HEK293 (cell line): ENCODE measurements at regions not wholly inside any gene's neighbourhood (a gene's known extent, or its start where the extent isn't known, plus 50 kb on each side); places are given as distances from the start of the nearest gene placed in this dataset.

Experiments used
- CTCF ChIA-PET: fragments of 350-600 bp; formaldehyde crosslinking; extraction: SDS; loops from one replicate; lab custom pipeline; 2021; ENCODE audit warnings: antibody characterized with exemption; lab: Yijun Ruan, JAX
- POLR2A ChIA-PET: fragments of 300-600 bp; formaldehyde crosslinking; extraction: SDS; loops from one replicate; lab custom pipeline; 2020; ENCODE audit warnings: antibody characterized with exemption, inconsistent platforms; lab: Yijun Ruan, JAX
- H3K27ac ChIP-seq: fragments of 200-500 bp; sonication (Bioruptor generic); 2 replicates; pipeline ENCODE4 v1.5.1; 2014; ENCODE audit warnings: low read depth, low read length, control low read depth, inconsistent platforms; ENCODE audit errors: extremely low read depth
- H3K36me3 ChIP-seq, 2 experiments: fragments of 200-500 bp in 1 of 2; sonication (Bioruptor generic) in 1 of 2; 1 replicate in 1 of 2; 2 replicates in 1 of 2; pipeline ENCODE4 v1.5.1; 2014 to 2017; ENCODE audit warnings: inconsistent platforms in 2 of 2, low read length in 2 of 2; ENCODE audit not compliant: control insufficient read depth in 2 of 2, insufficient read depth in 1 of 2
- H3K4me1 ChIP-seq: fragments of 200-500 bp; sonication (Bioruptor generic); 2 replicates; pipeline ENCODE4 v1.5.1; 2014; ENCODE audit warnings: mild to moderate bottlenecking, low read length, inconsistent platforms; ENCODE audit not compliant: control insufficient read depth, insufficient read depth
- H3K4me3 ChIP-seq: 2 replicates; pipeline ENCODE4 v1.5.1; 2011; ENCODE audit warnings: low read depth, mild to moderate bottlenecking, control low read depth, low read length, moderate library complexity
- H3K9me3 ChIP-seq: fragments of 200-500 bp; sonication (Bioruptor generic); 2 replicates; pipeline ENCODE4 v1.5.1; 2014; ENCODE audit warnings: low read depth, low read length, inconsistent platforms; ENCODE audit not compliant: control insufficient read depth, insufficient read depth
- BCL11A ChIP-seq: fragments of 450-650 bp; formaldehyde crosslinking; IDR thresholded peaks from 2 replicates; pipeline ENCODE4 v1.5.1; 2016; ENCODE audit warnings: low read depth, missing biosample characterization, missing genetic modification characterization
- KLF10 ChIP-seq: fragments of 450-650 bp; IDR thresholded peaks from 2 replicates; pipeline ENCODE4 v1.5.1; 2018; ENCODE audit warnings: missing biosample characterization, mild to moderate bottlenecking, missing genetic modification characterization
- PRDM6 ChIP-seq: fragments of 450-650 bp; formaldehyde crosslinking; IDR thresholded peaks from 2 replicates; pipeline ENCODE4 v1.5.1; 2017; ENCODE audit warnings: missing biosample characterization, missing genetic modification characterization
- REPIN1 ChIP-seq: fragments of 450-650 bp; formaldehyde crosslinking; IDR thresholded peaks from 2 replicates; pipeline ENCODE4 v1.5.1; 2017; ENCODE audit warnings: missing biosample characterization, missing genetic modification characterization, low read depth
- YY2 ChIP-seq: fragments of 450-650 bp; formaldehyde crosslinking; IDR thresholded peaks from 2 replicates; pipeline ENCODE4 v1.5.1; 2016; ENCODE audit warnings: missing biosample characterization, missing genetic modification characterization
- ZBTB1 ChIP-seq: fragments of 450-650 bp; formaldehyde crosslinking; IDR thresholded peaks from 2 replicates; pipeline ENCODE4 v1.5.1; 2016; ENCODE audit warnings: missing biosample characterization, missing genetic modification characterization
- ZBTB21 ChIP-seq: fragments of 450-650 bp; formaldehyde crosslinking; IDR thresholded peaks from 2 replicates; pipeline ENCODE4 v1.5.1; 2017; ENCODE audit warnings: missing biosample characterization, missing genetic modification characterization
- ZFP3 ChIP-seq: fragments of 450-650 bp; formaldehyde crosslinking; IDR thresholded peaks from 2 replicates; pipeline ENCODE4 v1.5.1; 2016; ENCODE audit warnings: low read depth, missing biosample characterization, missing genetic modification characterization
- ZFP41 ChIP-seq: fragments of 450-650 bp; formaldehyde crosslinking; IDR thresholded peaks from 2 replicates; pipeline ENCODE4 v1.5.1; 2016; ENCODE audit warnings: missing biosample characterization, missing genetic modification characterization, borderline replicate concordance
- ZNF146 ChIP-seq: fragments of 450-650 bp; formaldehyde crosslinking; IDR thresholded peaks from 2 replicates; pipeline ENCODE4 v1.5.1; 2016; ENCODE audit warnings: missing biosample characterization, missing genetic modification characterization
- ZNF155 ChIP-seq: fragments of 450-650 bp; formaldehyde crosslinking; IDR thresholded peaks from 2 replicates; pipeline ENCODE4 v1.5.1; 2016; ENCODE audit warnings: missing biosample characterization, missing genetic modification characterization
- ZNF24 ChIP-seq: fragments of 450-650 bp; formaldehyde crosslinking; IDR thresholded peaks from 2 replicates; pipeline ENCODE4 v1.5.1; 2016; ENCODE audit warnings: missing biosample characterization, missing genetic modification characterization
- ZNF341 ChIP-seq: fragments of 450-650 bp; formaldehyde crosslinking; IDR thresholded peaks from 2 replicates; pipeline ENCODE4; 2016; ENCODE audit warnings: low read depth, missing biosample characterization, missing genetic modification characterization
- ZNF350 ChIP-seq: fragments of 450-650 bp; formaldehyde crosslinking; IDR thresholded peaks from 2 replicates; pipeline ENCODE4 v1.5.0; 2017; ENCODE audit warnings: missing biosample characterization, mild to moderate bottlenecking, missing genetic modification characterization
- ZNF433 ChIP-seq: fragments of 450-650 bp; formaldehyde crosslinking; IDR thresholded peaks from 2 replicates; pipeline ENCODE4 v1.5.1; 2016; ENCODE audit warnings: missing biosample characterization, missing genetic modification characterization, low read depth
- ZNF529 ChIP-seq: fragments of 450-650 bp; formaldehyde crosslinking; IDR thresholded peaks from 2 replicates; pipeline ENCODE4 v1.5.1; 2017; ENCODE audit warnings: missing genetic modification characterization, missing biosample characterization; ENCODE audit not compliant: insufficient replicate concordance
- ZNF549 ChIP-seq: fragments of 450-650 bp; IDR thresholded peaks from 2 replicates; pipeline ENCODE4 v1.5.1; 2018; ENCODE audit warnings: missing biosample characterization, missing genetic modification characterization, mild to moderate bottlenecking, inconsistent platforms, moderate library complexity
- ZNF677 ChIP-seq: fragments of 450-650 bp; IDR thresholded peaks from 2 replicates; pipeline ENCODE4 v1.5.0; 2018; ENCODE audit warnings: missing biosample characterization, mild to moderate bottlenecking, missing genetic modification characterization, moderate library complexity
- ZNF704 ChIP-seq: fragments of 450-650 bp; formaldehyde crosslinking; IDR thresholded peaks from 2 replicates; pipeline ENCODE4 v1.5.1; 2016; ENCODE audit warnings: missing biosample characterization, missing genetic modification characterization
- ZNF707 ChIP-seq: fragments of 450-650 bp; formaldehyde crosslinking; IDR thresholded peaks from 2 replicates; pipeline ENCODE4 v1.5.1; 2016; ENCODE audit warnings: missing biosample characterization, missing genetic modification characterization
- ZNF791 ChIP-seq: fragments of 450-650 bp; formaldehyde crosslinking; IDR thresholded peaks from 2 replicates; pipeline ENCODE4 v1.5.1; 2016; ENCODE audit warnings: missing biosample characterization, missing genetic modification characterization
- ZSCAN5A ChIP-seq: fragments of 450-650 bp; formaldehyde crosslinking; IDR thresholded peaks from 2 replicates; pipeline ENCODE4 v1.5.1; 2016; ENCODE audit warnings: missing biosample characterization, missing genetic modification characterization
- TF ChIP-seq, protein P1 (sequence below): fragments of 450-650 bp; formaldehyde crosslinking; IDR thresholded peaks from 2 replicates; pipeline ENCODE4 v1.5.1; 2016; ENCODE audit warnings: missing biosample characterization, missing genetic modification characterization
- TF ChIP-seq, protein P2 (sequence below): fragments of 450-650 bp; formaldehyde crosslinking; optimal IDR thresholded peaks from 2 replicates; pipeline ENCODE3; 2016; ENCODE audit warnings: missing biosample characterization, mild to moderate bottlenecking, missing genetic modification characterization
- TF ChIP-seq, protein P3 (sequence below): fragments of 450-650 bp; formaldehyde crosslinking; IDR thresholded peaks from 2 replicates; pipeline ENCODE4 v1.5.1; 2016; ENCODE audit warnings: missing biosample characterization, missing genetic modification characterization

DNA sequence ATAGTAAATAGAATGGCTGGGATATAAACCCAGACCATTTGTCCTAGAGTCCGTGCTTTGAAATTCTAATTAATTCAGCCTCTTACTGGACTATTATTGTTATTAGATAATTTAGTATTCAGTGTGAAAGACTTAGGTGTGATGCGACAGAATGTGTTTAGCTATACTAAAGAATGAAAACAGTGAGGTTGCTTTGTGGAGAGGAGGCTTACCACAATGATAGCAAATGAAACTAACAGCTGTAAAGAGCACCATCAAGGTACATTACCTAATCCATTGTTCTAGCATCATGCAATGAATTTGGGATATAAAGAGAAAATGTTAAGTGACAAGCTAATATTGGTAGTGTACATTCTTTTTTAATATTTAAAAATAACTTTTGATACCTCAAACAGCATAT lies 911.1 kb downstream of the KCNT2 start:
- Histone ChIP-seq H3K9me3 (no peaks in the 10 kb centered on the region), H3K4me1 (no peaks in the 10 kb centered on the region), H3K27ac (no peak overlapping the region), H3K4me3 (no peak overlapping the region), H3K36me3 (no peaks in the 10 kb centered on the region)
- ChIA-PET POLR2A (no interaction called here), CTCF (no interaction called here)
- TF ChIP-seq PRDM6 (tag by site-specific recombination) (no peak), ZNF24 (no peak), ZFP3 (tag by site-specific recombination) (no peak), ZNF350 (no peak), ZNF529 (tag by site-specific recombination) (no peak), ZNF704 (no peak), ZNF341 (tag by site-specific recombination) (no peak), ZNF791 (tag by site-specific recombination) (no peak), KLF10 (tag by site-specific recombination) (no peak), ZBTB21 (tag by site-specific recombination) (no peak), BCL11A (tag by site-specific recombination) (no peak), ZNF433 (tag by site-specific recombination) (no peak), ZBTB1 (tag by site-specific recombination) (no peak), REPIN1 (tag by site-specific recombination) (no peak), ZNF549 (tag by site-specific recombination) (no peak), ZNF677 (no peak), ZFP41 (no peak), ZSCAN5A (tag by site-specific recombination) (no peak)
- TF ChIP-seq, protein P1, sequence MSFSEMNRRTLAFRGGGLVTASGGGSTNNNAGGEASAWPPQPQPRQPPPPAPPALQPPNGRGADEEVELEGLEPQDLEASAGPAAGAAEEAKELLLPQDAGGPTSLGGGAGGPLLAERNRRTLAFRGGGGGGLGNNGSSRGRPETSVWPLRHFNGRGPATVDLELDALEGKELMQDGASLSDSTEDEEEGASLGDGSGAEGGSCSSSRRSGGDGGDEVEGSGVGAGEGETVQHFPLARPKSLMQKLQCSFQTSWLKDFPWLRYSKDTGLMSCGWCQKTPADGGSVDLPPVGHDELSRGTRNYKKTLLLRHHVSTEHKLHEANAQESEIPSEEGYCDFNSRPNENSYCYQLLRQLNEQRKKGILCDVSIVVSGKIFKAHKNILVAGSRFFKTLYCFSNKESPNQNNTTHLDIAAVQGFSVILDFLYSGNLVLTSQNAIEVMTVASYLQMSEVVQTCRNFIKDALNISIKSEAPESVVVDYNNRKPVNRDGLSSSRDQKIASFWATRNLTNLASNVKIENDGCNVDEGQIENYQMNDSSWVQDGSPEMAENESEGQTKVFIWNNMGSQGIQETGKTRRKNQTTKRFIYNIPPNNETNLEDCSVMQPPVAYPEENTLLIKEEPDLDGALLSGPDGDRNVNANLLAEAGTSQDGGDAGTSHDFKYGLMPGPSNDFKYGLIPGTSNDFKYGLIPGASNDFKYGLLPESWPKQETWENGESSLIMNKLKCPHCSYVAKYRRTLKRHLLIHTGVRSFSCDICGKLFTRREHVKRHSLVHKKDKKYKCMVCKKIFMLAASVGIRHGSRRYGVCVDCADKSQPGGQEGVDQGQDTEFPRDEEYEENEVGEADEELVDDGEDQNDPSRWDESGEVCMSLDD (tag by site-specific recombination): no peak

DNA sequence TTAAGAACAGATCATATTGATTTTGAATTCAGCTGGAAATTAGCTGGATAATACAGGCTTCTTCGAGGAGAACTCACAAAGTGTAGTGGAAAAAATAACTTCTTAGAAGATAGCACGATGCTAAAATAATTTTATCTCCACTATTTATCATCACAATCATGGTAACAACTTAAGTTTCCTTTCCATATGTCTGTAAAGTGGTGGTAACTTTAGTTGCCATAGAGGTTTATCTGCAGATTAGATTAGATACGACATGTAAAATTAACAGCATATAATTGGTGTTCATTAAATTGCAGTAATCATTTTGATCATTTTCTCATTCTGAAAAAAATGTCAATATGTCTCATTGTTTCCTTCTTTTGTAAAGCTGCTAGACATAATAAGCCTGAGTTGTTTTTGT lies 921.5 kb downstream of the KCNT2 start:
- ChIA-PET POLR2A (no interaction called here), CTCF (no interaction called here)

More for the DNA sequence above, 921.5 kb downstream of the KCNT2 start:
- H3K36me3 ChIP-seq: no peaks in the 10 kb centered on the region
- TF ChIP-seq ZNF155 (tag by site-specific recombination) (no peak), ZNF146 (tag by site-specific recombination) (no peak), YY2 (tag by site-specific recombination) (no peak), ZNF707 (no peak)
- TF ChIP-seq, protein P2, sequence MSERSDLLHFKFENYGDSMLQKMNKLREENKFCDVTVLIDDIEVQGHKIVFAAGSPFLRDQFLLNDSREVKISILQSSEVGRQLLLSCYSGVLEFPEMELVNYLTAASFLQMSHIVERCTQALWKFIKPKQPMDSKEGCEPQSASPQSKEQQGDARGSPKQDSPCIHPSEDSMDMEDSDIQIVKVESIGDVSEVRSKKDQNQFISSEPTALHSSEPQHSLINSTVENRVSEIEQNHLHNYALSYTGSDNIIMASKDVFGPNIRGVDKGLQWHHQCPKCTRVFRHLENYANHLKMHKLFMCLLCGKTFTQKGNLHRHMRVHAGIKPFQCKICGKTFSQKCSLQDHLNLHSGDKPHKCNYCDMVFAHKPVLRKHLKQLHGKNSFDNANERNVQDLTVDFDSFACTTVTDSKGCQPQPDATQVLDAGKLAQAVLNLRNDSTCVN (tag by site-specific recombination): no peak
- TF ChIP-seq, protein P3, sequence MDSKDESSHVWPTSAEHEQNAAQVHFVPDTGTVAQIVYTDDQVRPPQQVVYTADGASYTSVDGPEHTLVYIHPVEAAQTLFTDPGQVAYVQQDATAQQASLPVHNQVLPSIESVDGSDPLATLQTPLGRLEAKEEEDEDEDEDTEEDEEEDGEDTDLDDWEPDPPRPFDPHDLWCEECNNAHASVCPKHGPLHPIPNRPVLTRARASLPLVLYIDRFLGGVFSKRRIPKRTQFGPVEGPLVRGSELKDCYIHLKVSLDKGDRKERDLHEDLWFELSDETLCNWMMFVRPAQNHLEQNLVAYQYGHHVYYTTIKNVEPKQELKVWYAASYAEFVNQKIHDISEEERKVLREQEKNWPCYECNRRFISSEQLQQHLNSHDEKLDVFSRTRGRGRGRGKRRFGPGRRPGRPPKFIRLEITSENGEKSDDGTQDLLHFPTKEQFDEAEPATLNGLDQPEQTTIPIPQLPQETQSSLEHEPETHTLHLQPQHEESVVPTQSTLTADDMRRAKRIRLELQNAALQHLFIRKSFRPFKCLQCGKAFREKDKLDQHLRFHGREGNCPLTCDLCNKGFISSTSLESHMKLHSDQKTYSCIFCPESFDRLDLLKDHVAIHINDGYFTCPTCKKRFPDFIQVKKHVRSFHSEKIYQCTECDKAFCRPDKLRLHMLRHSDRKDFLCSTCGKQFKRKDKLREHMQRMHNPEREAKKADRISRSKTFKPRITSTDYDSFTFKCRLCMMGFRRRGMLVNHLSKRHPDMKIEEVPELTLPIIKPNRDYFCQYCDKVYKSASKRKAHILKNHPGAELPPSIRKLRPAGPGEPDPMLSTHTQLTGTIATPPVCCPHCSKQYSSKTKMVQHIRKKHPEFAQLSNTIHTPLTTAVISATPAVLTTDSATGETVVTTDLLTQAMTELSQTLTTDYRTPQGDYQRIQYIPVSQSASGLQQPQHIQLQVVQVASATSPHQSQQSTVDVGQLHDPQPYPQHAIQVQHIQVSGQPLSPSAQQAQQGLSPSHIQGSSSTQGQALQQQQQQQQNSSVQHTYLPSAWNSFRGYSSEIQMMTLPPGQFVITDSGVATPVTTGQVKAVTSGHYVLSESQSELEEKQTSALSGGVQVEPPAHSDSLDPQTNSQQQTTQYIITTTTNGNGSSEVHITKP (tag by site-specific recombination): no peak
- H3K27ac ChIP-seq: no peak overlapping the region
- no peak overlapping the region for H3K4me3 ChIP-seq
- no peaks in the 10 kb centered on the region for H3K9me3 ChIP-seq
- no peaks in the 10 kb centered on the region for H3K4me1 ChIP-seq
